ENCODE measurements at regions not wholly inside any gene's neighbourhood (a gene's known extent, or its start where the extent isn't known, plus 50 kb on each side); places are given as distances from the start of the nearest gene placed in this dataset.

DNA sequence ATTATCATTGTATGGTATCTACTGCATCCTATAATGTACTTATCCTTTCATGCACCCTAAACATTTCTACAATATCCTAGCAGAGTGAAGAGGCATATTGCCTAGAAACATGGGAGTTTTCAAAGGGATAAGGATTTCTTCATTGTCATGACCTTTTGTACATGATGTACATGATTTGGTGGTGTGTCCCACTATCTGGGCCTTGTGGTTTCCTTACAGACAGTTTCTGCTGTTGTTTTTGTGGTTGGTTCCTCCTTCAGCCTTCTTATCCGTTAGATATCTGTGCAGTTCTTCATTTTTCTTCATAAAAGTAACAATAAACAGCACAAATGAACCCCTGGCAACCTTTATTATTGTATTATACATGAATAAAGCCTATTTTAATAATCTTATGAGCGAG lies 70.4 kb upstream of the BACH1 start:
- DNase-seq = no peak

DNA sequence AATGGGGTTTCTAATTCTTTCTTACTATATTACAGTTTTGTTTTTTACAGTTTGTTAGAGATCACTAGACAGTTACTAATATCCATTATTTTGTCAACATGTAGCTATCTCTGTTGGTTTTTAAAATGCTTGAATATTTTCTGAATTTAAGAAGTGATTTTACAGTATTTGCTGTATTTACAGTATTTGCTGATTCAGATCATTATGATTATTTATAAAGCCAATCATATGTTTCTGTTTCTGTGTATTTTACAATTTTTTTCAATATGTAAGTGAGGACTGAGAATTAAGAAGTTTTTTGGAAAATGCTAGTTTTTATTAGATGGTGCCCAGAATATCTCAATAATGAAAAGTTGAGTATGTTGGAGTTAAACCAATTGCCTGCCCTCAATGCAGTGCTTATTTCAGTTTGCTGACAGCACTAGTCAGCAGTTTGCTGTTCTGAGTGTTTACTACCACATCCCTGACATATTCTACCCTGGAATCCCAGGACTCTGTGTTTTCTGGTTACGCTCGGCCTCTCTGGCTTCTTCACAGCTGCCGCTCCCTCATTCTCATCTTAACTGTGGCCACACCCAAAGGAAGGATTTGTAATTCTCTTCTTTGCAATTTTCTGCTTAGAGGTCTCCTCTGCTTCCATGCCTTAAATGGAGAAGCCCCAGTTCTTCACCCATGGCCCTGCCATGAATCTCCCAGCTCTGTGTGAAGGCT lies 68.0 kb upstream of the BACH1 start:
- DNase-seq = no peak

DNA sequence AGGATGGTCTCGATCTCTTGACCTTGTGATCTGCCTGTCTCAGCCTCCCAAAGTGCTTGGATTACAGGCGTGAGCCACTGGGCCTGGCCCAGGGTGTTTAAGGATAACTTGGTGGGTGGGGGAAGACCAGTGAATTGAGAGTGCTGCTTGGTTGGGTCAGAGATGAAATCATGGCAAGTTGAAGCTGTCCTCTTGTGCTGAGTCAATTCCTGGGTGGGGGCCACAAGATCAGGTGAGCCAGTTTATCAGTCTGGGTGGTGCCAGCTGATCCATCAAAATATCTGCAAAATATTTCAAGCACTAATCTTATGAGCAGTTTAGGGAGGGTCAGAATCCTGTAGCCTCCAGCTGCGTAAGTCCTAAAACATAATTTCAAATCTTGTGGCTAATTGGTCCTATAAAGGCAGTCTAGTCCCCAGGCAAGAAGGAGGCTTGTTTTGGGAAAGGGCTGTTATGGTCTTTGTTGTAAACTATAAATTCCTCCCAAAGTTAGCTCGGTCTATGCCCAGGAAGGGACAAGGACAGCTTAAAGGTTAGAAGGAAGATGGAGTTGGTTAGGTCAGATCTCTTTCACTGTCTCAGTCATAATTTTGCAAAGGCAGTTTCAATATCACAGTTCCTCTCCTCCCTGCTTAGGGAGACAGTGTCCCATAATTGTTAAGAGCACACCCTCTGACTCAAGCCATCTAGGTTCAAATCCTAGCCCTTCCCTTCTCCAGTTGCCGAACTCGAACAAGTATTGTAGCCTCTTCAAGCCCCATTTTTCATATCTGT lies 66.8 kb upstream of the BACH1 start:
- DNase-seq = no peak

DNA sequence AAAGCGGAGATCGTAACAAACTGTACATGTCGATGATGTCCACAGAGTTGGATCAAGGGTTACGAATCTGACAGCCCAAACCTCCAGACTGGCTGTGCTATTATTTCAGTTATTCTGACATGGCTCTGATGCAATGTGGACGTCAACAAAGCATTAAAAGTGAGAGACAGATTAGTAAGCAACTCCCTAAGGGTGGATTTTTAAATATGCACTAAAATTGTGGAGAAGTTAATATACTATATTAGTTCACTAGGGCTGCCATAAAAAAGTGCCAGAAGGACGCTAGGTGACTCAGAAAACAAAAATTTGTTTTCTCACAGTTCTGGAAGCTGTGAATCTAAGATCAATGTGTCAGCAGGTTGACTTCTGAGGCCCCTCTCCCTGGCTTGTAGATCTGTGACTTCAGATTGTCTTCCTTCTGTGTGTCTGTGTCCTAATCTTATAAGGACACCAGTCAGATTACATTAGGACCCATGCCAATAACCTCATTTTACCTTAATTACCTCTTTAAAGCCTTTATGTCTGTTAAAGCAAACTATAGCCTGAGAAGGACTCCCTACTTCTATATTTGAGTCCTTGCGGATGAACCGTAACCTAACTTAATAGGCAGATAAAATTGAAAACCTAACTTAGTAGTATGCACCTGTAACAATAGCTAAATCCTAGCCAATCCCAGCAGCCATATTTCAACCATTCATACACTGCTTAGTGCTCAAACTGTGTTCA lies 66.0 kb upstream of the BACH1 start:
- no peak for DNase-seq

DNA sequence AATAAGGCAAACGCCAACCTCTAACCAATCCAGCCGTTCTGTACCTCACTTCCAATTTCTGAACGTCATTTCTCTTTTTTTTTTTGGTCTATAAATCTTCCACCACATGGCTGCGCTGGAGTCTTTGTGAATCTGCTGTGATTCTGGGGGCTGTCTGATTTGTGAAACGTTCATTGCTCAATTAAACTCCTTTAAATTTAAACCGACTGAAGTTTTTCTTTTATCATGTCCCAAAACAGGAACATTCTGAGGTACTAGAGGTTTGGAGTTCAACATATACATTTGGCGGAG lies 65.5 kb upstream of the BACH1 start:
- DNase-seq = no peak

DNA sequence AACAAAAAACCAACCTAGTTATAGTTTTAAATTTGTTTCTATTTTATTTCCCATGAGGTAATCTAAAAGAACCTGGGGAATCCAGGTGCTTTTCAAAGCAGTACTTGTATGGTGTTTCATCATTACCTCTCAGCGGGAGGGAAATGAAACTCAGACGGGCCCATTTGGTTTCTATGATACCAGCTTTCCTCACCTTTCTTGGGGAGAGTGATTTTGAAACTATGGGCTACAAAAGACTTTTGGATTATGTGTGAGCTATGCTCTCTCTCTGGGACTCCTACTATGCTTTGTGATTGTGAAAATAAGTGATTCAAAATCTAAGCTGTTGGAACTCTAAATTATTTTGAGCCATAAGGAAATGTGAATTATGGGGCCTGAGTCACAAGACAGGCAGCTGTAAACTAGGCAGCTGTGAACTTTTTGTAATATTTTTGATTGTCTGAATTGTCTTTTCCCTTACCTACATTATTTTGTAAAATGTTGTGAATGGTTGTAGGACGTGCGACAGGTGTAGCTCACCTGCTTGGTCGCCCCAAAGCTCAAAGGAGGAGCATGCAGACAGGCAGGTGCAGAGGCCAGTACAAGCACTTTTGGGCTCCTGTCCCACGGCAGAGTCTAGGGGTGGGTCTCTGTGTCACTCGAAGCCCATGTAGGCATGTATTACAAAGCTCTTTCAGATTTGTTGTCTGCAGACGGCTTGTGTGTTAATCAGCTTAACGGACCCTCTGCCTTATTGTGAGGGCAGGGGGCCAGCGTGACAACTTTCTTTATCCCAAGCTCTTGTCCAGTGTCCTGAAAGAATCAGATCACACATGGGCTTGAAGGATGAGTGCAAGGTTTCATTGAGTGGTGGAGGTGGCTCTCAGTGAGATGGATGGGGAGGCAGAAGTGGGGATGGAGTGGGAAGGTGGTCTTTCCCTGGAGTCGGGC lies 64.8 kb upstream of the BACH1 start:
- no peak for DNase-seq

DNA sequence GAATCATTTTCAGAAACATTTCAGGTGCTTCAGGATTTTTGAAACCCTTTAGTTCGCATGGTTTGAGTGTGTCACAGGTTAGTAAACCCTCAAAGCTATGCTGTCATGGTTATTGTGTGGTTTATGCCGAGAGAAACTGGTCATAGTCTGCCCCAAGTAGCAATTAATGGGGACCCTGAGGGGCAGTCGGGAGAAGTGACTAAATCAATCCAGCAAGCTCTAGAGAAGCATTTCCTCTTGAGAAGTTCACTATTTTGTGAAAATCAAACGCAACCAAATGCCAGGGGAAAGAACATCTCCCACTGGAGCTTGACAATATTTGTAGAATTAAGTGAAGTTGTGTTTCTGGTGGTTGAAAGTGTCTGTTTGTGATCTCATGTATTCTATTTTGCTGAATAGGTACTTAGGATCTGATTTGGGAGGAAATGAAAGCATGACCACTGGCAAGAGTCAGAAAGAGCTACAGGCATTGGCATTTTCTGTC lies 63.0 kb upstream of the BACH1 start:
- DNase-seq = no peak

DNA sequence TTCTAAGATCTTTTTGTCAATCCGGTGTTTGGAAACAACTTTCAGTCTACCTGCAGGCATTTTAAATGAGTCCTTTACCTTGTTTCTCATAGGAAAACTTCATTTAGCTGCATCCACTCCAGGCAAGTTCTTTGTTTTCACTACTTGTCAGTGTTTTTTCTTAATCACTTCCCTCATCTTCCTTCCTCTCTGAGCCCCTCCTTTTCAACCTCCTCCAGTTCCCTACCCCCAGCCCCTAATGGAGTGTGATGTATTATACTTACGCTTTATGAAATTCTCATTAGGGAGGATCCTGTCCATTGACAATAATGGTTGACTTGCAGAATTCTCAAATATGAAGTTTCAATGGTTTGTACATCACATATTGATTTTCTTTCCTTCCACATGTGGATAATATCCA lies 62.5 kb upstream of the BACH1 start:
- DNase-seq = no peak

DNA sequence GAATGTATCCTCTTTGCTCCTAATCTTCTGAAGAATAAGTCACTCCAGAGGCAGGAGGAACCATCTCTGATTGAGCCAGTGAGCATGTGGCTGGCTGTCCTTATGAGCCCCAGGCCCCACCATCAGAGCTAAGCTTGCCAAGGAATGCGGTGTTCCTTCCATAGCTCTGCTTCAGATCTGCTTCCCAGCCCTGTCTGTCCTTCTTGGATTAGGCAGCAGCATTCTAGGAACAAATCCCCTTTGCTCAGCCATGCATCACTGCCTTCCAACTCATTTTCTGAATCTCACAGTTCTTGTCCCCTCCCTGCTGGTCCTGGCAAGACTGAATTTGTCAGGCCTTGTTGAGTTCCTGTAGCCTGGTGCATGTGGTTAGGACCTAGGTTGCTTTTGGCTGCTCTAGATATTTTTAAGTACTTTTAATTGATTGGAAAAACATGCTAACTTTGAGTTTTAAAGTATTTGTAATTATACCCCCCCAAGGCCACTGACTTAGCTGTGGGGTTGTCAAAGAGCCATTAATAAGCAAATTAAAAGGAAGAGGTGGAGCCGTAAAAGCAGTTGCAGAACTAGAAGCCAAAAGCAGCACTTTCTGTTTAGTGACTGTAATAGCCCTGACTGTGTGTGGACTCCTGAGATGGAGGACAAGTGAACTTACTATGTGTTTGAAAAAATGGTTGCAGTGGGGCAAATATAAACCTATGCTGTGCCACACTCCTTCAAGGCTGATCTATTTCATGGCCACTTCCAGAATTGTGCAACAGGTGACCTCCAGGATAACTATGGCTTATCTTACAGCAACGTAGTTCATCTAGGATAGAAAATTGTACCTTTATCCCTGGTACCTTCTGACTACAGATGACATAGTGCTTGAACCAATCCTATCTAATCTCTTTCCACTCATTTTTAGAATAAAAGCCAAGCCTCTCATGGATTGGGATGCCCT lies 61.3 kb upstream of the BACH1 start:
- peak; percentile 22 for DNase-seq

DNA sequence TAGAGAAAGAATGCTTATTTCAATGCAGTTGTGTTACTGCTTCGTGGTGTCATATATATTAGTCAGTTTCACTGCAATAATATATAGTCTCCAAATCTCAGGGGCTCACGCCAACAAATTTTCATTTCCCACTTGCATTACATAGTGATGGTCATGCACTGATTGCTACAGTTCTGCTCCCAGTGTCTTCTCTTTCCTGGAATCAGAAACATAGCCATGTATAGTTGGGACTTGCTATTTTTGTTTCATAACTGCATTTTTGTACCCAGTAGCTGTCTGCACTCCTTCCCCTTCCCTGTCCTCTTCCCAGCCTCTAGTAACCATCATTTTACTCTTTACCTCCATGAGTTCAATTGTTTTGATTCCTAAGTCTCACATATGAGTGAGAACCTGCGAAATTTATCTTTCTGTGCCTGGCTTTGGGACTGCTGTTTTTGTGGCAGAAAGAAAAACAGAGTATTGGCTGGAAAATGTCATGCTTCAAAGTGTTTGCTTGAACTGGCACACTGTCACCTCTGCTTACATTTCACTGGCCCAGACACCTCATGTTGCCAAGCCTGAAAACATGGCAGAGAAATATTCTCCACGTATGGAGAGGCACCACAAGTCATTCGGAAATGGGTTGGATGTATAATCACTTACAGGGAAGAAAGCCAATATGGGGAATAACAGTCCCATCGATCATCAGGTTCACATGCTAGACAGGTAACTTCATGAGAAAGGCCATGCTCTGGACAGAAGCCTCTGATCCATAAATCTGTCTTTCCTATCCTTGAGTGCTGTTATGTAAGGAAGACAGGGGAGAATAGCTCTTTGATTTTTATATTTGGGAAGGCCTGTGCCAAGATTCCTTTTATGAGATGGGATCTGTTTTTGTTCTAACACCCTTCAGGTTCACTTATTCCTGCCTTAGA lies 60.4 kb upstream of the BACH1 start:
- DNase-seq = no peak

DNA sequence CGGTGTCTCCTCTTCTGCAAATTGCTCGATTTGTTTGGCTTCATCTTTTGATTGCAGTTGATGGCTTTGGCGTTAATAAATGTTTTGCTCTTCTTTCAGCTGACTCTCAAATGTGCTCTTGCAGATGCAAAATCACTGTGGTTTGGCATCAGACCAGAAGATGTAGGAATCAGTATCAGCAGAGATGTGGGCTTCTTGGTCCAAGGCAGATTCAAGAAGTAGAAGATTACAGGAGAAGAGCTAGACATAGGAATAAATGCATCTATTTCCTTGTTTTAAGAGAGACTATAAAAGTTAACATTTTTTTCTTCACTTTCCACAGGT lies 59.8 kb upstream of the BACH1 start:
- DNase-seq = peak; percentile 7

DNA sequence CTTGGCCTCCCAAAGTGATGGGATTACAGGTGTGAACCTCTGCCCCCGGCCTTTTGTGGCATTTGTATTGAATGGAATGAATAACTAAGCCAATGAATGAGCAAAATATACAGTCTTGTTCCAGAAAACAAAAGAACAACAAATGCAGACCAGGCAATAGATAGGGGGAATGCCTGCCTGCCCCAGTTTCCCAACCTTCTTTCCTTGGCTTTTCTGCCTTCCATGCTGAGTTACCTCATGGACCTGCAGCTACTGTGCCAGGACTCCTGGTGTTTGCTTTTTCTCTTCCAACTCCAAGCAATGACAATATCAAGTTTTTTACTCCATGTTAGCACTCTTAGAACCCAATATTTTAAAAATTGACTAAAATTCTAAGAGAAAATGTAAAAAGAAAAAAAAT lies 58.6 kb upstream of the BACH1 start:
- no peak for DNase-seq

DNA sequence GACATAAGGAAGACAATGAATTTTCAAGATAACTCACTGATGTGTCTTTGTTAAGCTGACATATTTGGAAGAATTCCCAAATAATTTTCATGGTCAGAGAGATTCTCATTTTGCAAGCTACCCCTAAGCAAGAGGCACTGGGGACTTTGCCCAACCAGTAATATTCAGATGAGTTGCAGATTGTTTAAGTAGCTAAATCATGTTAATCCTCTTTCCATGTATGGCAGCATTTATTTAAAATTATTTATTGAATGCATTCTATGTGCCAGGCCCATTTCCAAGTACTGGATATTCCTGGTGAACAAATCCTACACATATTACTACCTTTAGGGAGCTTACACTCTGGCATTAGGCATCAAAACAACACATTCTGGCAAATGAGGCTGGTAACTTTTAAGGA lies 56.5 kb upstream of the BACH1 start:
- DNase-seq = no peak

DNA sequence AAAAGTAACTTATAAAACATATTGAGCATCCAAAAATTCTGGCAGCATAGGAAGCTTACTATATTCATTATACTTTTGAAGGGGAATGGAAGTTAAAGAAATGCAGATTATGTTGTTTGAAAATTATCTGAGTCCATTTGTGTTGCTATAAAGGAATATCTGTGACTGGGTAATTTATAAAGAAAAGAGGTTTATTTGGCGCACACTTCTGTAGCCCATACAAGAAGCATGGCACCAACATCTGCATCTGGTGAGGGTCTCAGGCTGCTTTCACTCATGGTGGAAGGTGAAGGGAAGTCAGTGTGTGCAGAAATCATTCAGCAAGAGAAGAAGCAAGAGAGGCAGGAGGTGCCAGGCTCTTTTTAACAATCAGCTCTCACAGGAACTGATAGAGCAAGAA lies 55.5 kb upstream of the BACH1 start:
- DNase-seq = no peak

DNA sequence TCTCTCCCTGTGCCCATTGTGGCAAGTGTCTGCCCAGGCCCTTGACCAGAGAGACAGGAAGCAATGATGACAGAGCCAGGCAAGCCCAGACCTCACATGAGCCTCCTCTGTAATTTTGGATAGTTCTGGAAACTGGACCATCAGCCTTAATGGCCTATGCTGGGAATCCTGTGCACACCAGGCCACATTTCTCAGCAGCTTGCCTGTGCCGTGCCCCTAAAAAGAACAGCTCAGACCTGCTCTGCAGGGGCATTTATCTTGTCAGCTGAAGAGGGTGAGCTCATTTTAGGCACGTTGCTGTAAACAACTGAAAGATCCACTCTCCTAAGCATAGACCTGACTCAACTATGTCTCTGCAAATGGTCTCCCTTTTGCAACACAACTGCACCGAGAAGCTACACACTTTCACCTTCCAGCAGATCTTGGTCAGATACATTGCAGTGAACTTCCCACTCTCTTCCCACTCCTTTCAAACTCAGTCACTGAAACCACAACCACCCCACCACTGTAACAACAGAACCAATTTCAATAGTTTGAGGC lies 53.5 kb upstream of the BACH1 start:
- no peak for DNase-seq

DNA sequence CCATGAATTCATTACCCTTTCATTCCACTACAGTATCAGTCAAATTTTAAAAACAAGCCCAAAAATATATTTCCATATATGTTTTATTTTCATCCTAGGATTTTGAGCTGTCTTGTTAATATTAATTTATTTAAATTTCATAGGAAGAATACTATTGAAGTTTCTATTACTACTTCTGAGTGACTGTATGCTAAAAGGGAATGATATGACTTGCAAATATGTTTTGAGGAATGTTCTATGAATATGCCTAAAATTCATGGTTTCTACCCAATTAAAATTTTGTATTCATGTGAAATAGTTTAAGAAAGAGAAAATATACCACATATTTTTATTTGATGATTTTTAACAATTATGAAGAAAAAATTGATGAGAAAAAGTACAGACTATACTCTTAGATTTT lies 52.9 kb upstream of the BACH1 start:
- no peak for DNase-seq

DNA sequence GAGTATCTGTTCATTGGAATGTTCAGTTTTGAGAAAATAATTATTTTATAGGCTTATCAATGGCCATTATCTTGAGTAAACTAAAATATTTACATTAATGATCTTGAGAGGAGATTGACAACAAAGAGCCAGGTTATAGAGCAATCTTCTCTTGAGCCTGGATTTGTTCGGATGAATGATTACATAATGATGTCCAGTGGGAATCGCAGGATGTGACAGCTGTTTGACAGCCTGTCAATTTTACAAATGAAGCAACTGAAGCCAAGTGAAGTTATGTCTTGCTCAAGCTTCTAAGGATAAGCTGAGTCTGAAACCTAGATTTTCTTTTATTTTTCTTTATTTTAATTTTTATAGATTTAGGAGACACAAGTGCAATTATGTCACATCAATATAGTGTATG lies 52.1 kb upstream of the BACH1 start:
- no peak for DNase-seq

DNA sequence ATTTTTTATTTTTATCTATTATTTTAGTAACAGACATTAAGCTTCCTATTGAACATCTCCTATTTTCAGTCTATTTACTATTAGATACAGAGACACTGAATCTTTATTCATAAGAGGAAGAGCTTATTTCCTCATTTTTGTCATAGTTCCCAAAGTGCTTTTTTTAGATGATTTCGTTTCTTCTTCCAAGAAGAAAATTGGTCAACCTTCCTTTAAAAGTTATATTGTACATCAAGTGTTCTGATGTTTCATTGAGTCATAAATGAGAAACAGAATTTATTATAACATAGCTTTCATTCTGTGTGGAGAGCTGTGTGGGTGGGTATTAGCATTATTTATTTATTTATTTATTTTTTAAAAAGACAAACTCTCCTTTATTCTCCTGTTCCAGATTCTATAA lies 50.6 kb upstream of the BACH1 start:
- DNase-seq = no peak
